H1 (cell line): ENCODE measurements at regions not wholly inside any gene's neighbourhood (a gene's known extent, or its start where the extent isn't known, plus 50 kb on each side); places are given as distances from the start of the nearest gene placed in this dataset.

Experiments used
- CTCF ChIA-PET: fragments of 300-600 bp; sonication (Branson Sonifier 250); formaldehyde crosslinking; loops from one replicate; lab custom pipeline; 2021; ENCODE audit not compliant: partially characterized antibody; lab: Charles Lee
- POLR2A ChIA-PET: fragments of 300-600 bp; sonication (Branson Sonifier 250); formaldehyde crosslinking; loops from one replicate; lab custom pipeline; 2021; ENCODE audit warnings: inconsistent platforms; ENCODE audit not compliant: partially characterized antibody; lab: Charles Lee
- DNase-seq, 2 experiments: peaks; one replicate each; pipeline versions ENCODE4 v3.0.0 to v3.0.0-alpha.2; 2010 to 2022; ENCODE audit warnings: low spot score in 2 of 2, low read depth in 1 of 2, mixed read lengths in 1 of 2
- FAIRE-seq: peaks from 2 replicates; lab custom pipeline; 2011; peaks lifted over from hg19 to GRCh38; lab: Jason Lieb, UNC
- H2AFZ ChIP-seq: 2 replicates; pipeline ENCODE4 v1.8.1; 2012; ENCODE audit warnings: low read length, inconsistent platforms
- H2AK5ac ChIP-seq: 2 replicates; pipeline ENCODE4 v1.6.1; 2013; ENCODE audit warnings: low read depth, low read length
- H2BK120ac ChIP-seq: replicated peaks from 2 replicates; pipeline ENCODE3; 2013; ENCODE audit warnings: low read depth, low read length, inconsistent platforms
- H2BK12ac ChIP-seq: 2 replicates; pipeline ENCODE4 v1.6.1; 2013; ENCODE audit warnings: low read depth, low read length
- H2BK15ac ChIP-seq: 2 replicates; pipeline ENCODE4 v1.6.1; 2013; ENCODE audit warnings: low read length
- H2BK20ac ChIP-seq: 2 replicates; pipeline ENCODE4 v1.6.1; 2013; ENCODE audit warnings: low read length
- H2BK5ac ChIP-seq: 2 replicates; pipeline ENCODE4 v1.6.1; 2013; ENCODE audit warnings: low read depth, low read length
- H3K14ac ChIP-seq: 2 replicates; pipeline ENCODE4 v1.6.1; 2013; ENCODE audit warnings: inconsistent platforms; ENCODE audit not compliant: insufficient read length
- H3K18ac ChIP-seq: 2 replicates; pipeline ENCODE4 v1.6.1; 2013; ENCODE audit warnings: low read length; ENCODE audit errors: extremely low read depth
- H3K23ac ChIP-seq: 2 replicates; pipeline ENCODE4 v1.6.1; 2013; ENCODE audit warnings: inconsistent platforms; ENCODE audit not compliant: insufficient read length
- H3K23me2 ChIP-seq: 2 replicates; pipeline ENCODE4 v1.6.1; 2013; ENCODE audit warnings: low read depth, low read length
- H3K27ac ChIP-seq: 2 replicates; pipeline ENCODE4 v1.6.1; 2011; ENCODE audit warnings: low read depth, low read length, inconsistent platforms
- H3K27me3 ChIP-seq, 4 experiments: replicated peaks in 1 of 4; 1 replicate in 1 of 4; 2 replicates in 3 of 4; pipeline versions ENCODE4 v1.6.1 to v1.8.1; 2011 to 2013; ENCODE audit warnings: low read length in 3 of 4, mild to moderate bottlenecking in 3 of 4, inconsistent platforms in 2 of 4, mixed read lengths in 2 of 4, moderate library complexity in 1 of 4; ENCODE audit not compliant: control insufficient read depth in 3 of 4, insufficient read depth in 3 of 4; ENCODE audit errors: extremely low read depth in 1 of 4
- H3K36me3 ChIP-seq, 4 experiments: 2 replicates each; pipeline versions ENCODE4 v1.6.1 to v1.8.1; 2011 to 2013; ENCODE audit warnings: mild to moderate bottlenecking in 4 of 4, low read length in 3 of 4, moderate library complexity in 2 of 4, control low read depth in 1 of 4, inconsistent platforms in 1 of 4; ENCODE audit not compliant: insufficient read depth in 4 of 4, control insufficient read depth in 2 of 4
- H3K4ac ChIP-seq: replicated peaks from 2 replicates; pipeline ENCODE3; 2013; ENCODE audit warnings: low read length, low read depth, mixed read lengths, inconsistent platforms; ENCODE audit not compliant: insufficient read length
- H3K4me1 ChIP-seq, 4 experiments: replicated peaks in 1 of 4; 1 replicate in 1 of 4; 2 replicates in 3 of 4; pipeline versions ENCODE4 v1.6.1 to v1.8.1; 2011 to 2013; ENCODE audit warnings: low read length in 3 of 4, inconsistent platforms in 2 of 4, mixed read lengths in 1 of 4; ENCODE audit not compliant: insufficient read depth in 4 of 4, control insufficient read depth in 3 of 4
- H3K4me2 ChIP-seq, 2 experiments: 2 replicates each; pipeline versions ENCODE4 v1.6.1 to v1.8.1; 2011 to 2013; ENCODE audit warnings: low read depth in 2 of 2, low read length in 2 of 2, control low read depth in 1 of 2, inconsistent platforms in 1 of 2, mild to moderate bottlenecking in 1 of 2; ENCODE audit not compliant: insufficient read depth in 1 of 2
- H3K4me3 ChIP-seq, 4 experiments: fragments of 200-600, 300-600 bp in 1 of 4; sonication (generic), shearing (Covaris generic), sonication (Bioruptor Twin) in 1 of 4; 2 replicates each; pipeline versions ENCODE4 v1.5.1 to v1.8.1; 2011 to 2016; ENCODE audit warnings: low read length in 4 of 4, low read depth in 3 of 4, control low read depth in 2 of 4, inconsistent platforms in 2 of 4, mild to moderate bottlenecking in 2 of 4, mixed read lengths in 1 of 4, moderate library complexity in 1 of 4; ENCODE audit not compliant: insufficient read depth in 2 of 4; ENCODE audit errors: extremely low read depth in 1 of 4
- H3K56ac ChIP-seq: replicated peaks from 2 replicates; pipeline ENCODE3; 2013; ENCODE audit warnings: low read depth, mild to moderate bottlenecking, mixed read lengths, low read length, inconsistent platforms; ENCODE audit not compliant: insufficient read length
- H3K79me1 ChIP-seq: 2 replicates; pipeline ENCODE4 v1.6.1; 2013; ENCODE audit warnings: low read depth, low read length, control low read depth
- H3K79me2 ChIP-seq, 2 experiments: 2 replicates each; pipeline versions ENCODE4 v1.6.1 to v1.8.1; 2012 to 2013; ENCODE audit warnings: low read length in 2 of 2, mild to moderate bottlenecking in 2 of 2, inconsistent platforms in 1 of 2; ENCODE audit not compliant: insufficient read depth in 2 of 2, control insufficient read depth in 1 of 2
- H3K9ac ChIP-seq, 4 experiments: replicated peaks in 1 of 4; 1 replicate in 1 of 4; 2 replicates in 3 of 4; pipeline versions ENCODE4 v1.6.1 to v1.8.1; 2011 to 2013; ENCODE audit warnings: low read depth in 3 of 4, low read length in 3 of 4, control low read depth in 2 of 4, mild to moderate bottlenecking in 2 of 4, moderate library complexity in 2 of 4, inconsistent platforms in 1 of 4; ENCODE audit errors: extremely low read depth in 1 of 4
- H3K9me3 ChIP-seq, 2 experiments: 2 replicates each; pipeline versions ENCODE4 v1.6.1 to v1.8.1; 2012 to 2013; ENCODE audit warnings: mild to moderate bottlenecking in 2 of 2, moderate library complexity in 2 of 2, control low read depth in 1 of 2, inconsistent platforms in 1 of 2, low read depth in 1 of 2, low read length in 1 of 2, mixed read lengths in 1 of 2; ENCODE audit not compliant: insufficient read depth in 2 of 2
- H4K20me1 ChIP-seq, 2 experiments: replicated peaks in 1 of 2; 2 replicates each; pipeline versions ENCODE3 to v1.8.1; 2011 to 2013; ENCODE audit warnings: inconsistent platforms in 2 of 2, low read length in 2 of 2, mild to moderate bottlenecking in 1 of 2; ENCODE audit not compliant: insufficient read depth in 2 of 2, control insufficient read depth in 1 of 2
- H4K5ac ChIP-seq: 2 replicates; pipeline ENCODE4 v1.6.1; 2013; ENCODE audit warnings: low read length, low read depth, mixed read lengths, inconsistent platforms; ENCODE audit not compliant: insufficient read length
- H4K8ac ChIP-seq: 2 replicates; pipeline ENCODE4 v1.8.0; 2013; ENCODE audit warnings: mild to moderate bottlenecking, moderate library complexity, low read length, inconsistent platforms; ENCODE audit not compliant: insufficient read depth; ENCODE audit errors: extremely low read depth
- H4K91ac ChIP-seq: replicated peaks from 2 replicates; pipeline ENCODE3; 2013; ENCODE audit warnings: low read length, mixed read lengths, inconsistent platforms; ENCODE audit not compliant: insufficient read length
- NANOG ChIP-seq: IDR thresholded peaks from 2 replicates; pipeline ENCODE4 v1.6.1; 2011; ENCODE audit warnings: low read length, low read depth, mild to moderate bottlenecking, inconsistent platforms; ENCODE audit not compliant: insufficient read depth, poor library complexity, severe bottlenecking
- SP1 ChIP-seq: IDR thresholded peaks from 2 replicates; pipeline ENCODE4 v1.6.1; 2011; ENCODE audit warnings: low read depth, low read length
- WGBS, 2 experiments: shearing (Covaris generic) in 1 of 2; methylation state at CpG; one replicate each; pipeline versions ENCODE4 v1.1.6 to v1.1.7; 2013 to 2015; ENCODE audit warnings: low lambda C conversion rate in 2 of 2, mixed read lengths in 2 of 2, inconsistent platforms in 1 of 2, low coverage in 1 of 2, missing lambda C conversion rate in 1 of 2; ENCODE audit not compliant: insufficient replicate concordance in 2 of 2, insufficient coverage in 1 of 2, insufficient read length in 1 of 2; ENCODE audit errors: extremely low coverage in 1 of 2, missing lambda C conversion rate in 1 of 2; 5-methylcytosine and 5-hydroxymethylcytosine counted together

DNA sequence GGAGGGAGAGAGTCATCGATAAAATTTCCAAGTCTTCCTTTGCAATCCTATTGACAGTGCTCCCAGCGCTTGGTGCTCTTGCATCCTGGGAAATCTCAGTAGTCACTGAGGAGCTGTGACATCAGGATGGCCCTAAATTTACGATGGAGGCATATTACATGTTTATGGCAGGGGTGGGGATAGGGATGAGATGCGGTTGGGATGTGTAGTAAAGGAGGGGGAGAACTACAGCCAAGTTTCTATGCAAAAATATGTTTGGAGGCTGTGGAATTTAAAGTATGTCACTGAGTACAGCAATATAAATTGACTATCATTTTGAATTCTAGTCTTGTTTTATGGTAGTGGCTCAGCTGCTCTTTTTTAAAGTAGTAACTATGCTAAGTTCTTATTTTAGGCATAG is 544.9 kb downstream of the PKHD1 start:
- peaks cover 0 to 7% (median 0%) of the 10 kb centered on the region in 4 experiments; a peak in 2 of 7 replicates for H3K4me1 ChIP-seq
- H2AK5ac ChIP-seq, result no peak overlapping the region
- no peaks in the 10 kb centered on the region for H3K79me2 ChIP-seq
- H4K5ac ChIP-seq, result no peak overlapping the region
- H4K91ac ChIP-seq, result no peak overlapping the region
- no peak overlapping the region for H2BK5ac ChIP-seq
- FAIRE-seq, result no peak
- no peak overlapping the region for H3K27ac ChIP-seq
- H3K27me3 ChIP-seq, result no peaks in the 10 kb centered on the region
- H2BK120ac ChIP-seq, result no peak overlapping the region
- ChIA-PET CTCF (interaction anchor here (0.7 to 1.9 kb wide), 4 partner anchors 11 to 821 kb away, joined by 3 to 7 read pairs (median 4); no protein-coding TSS in a partner anchor), POLR2A (no interaction called here)
- H4K20me1 ChIP-seq, result no peaks in the 10 kb centered on the region
- no peak overlapping the region for H3K4me3 ChIP-seq
- 81% methylated on average over 4 of the region's 4 CpGs; no CpG with 5 or more reads in 1 of the 2 experiments for WGBS, 2 experiments
- H3K9ac ChIP-seq, result no peak overlapping the region
- no peak overlapping the region for H3K56ac ChIP-seq
- no peak overlapping the region for H2AFZ ChIP-seq
- no peak overlapping the region for H2BK20ac ChIP-seq
- no peak overlapping the region for H3K4me2 ChIP-seq
- H3K18ac ChIP-seq, result no peak overlapping the region
- H3K23me2 ChIP-seq, result no peaks in the 10 kb centered on the region
- H3K79me1 ChIP-seq, result no peaks in the 10 kb centered on the region
- no peak overlapping the region for H2BK15ac ChIP-seq
- no peaks in the 10 kb centered on the region for H3K36me3 ChIP-seq
- H3K23ac ChIP-seq, result no peak overlapping the region
- H3K9me3 ChIP-seq, result no peaks in the 10 kb centered on the region
- H3K4ac ChIP-seq, result no peak overlapping the region
- no peak overlapping the region for H2BK12ac ChIP-seq
- DNase-seq, result no peak
- H3K14ac ChIP-seq, result no peak overlapping the region
- H4K8ac ChIP-seq, result no peak overlapping the region
- TF ChIP-seq SP1, result no peak
- no peak for TF ChIP-seq NANOG
